ENCODE measurements at regions not wholly inside any gene's neighbourhood (a gene's known extent, or its start where the extent isn't known, plus 50 kb on each side); places are given as distances from the start of the nearest gene placed in this dataset.
A peak's percentile ranks its signal among the peaks of the same experiment; 100 is the strongest.

DNA sequence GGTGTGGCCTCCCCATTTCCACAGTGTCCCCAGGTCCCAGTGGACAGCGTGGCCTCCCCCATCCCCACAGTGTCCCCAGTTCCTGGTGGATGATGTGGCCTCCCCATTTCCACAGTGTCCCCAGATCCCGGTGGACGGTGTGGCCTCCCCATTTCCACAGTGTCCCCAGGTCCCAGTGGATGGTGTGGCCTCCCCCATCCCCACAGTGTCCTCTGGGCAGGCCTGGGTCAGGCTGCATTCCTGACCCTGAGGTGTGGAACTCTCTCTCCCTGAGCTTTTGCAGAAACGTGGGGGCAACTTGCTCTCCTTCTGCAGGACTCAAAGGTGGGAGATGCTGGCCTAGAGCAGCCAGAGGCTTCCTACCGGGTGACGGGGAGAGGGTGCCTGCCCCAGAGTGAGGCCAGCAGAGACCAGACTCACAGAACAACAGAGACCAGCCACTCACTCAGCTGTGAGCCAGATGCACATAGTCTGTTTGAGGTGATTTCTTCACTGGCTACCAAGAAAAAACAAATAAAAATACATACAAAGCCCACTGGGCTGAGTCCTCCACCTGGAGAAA, 85.8 kb upstream of the FGF3 start:
- Histone ChIP-seq H3K9ac (ENCODE audit: low read length) (no peak overlapping the region), H3K27me3 (ENCODE audit: low read length) (no peaks in the 10 kb centered on the region), H3K4me2 (ENCODE audit: low read depth, low read length, poor library complexity, severe bottlenecking) (no peak overlapping the region)

DNA sequence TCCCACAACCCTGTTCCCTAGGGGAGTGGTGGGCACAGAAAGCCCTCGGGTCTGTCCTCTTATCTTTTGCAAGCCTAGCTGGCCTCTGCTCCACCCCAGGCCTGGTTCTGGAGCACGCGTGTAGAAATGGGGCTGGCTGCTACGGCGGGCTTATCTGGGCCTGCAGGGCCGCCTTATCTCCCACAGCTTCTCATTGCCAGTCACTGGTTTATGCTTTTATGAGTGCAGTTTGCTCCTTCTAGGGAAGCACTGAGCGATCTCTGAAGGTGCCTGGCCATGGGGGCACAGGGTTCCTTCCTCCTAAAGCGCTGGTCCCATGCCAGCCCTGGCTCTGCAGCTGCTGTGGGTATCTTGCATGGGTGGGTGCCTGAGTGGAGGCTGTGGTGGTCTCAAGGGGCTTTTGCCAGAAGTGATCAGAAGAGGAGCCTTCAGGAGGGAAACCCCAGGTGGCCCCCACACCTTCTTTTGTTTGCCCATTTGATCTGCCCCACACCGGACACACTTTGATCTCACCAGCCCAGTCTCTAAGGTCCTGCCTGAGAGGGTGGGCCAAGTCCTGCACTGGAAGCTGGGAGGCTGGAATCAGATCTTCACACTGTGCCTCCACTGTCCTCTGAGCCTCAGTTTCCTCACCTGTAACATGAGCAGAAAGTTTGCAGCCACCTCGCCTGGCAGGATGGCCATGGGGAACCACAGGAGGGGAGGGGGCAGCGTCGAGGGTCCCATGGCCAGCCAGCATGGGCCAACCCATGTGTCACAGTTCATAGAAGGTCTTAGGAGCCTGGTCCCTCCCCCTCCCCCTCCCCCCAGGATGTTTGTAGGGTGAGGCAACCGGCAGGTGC, 86.6 kb upstream of the FGF3 start:
- H3K27ac ChIP-seq (ENCODE audit: low read length): no peak overlapping the region
- H3K9me3 ChIP-seq (ENCODE audit: low read length): no peaks in the 10 kb centered on the region
- H3K4me2 ChIP-seq (ENCODE audit: low read depth, low read length, poor library complexity, severe bottlenecking): no peak overlapping the region
- DNase-seq: no peak
- no peaks in the 10 kb centered on the region for H3K9me2 ChIP-seq (replicated peaks; ENCODE audit: insufficient read depth, low read length)
- no peaks in the 10 kb centered on the region for H4K20me1 ChIP-seq (ENCODE audit: insufficient read depth, low read depth, low read length)
- H3K4me3 ChIP-seq (ENCODE audit: low read length): no peak overlapping the region
- H3K9ac ChIP-seq (ENCODE audit: low read length): no peak overlapping the region
- H3K36me3 ChIP-seq (ENCODE audit: insufficient read depth, low read length): no peaks in the 10 kb centered on the region
- H3K79me2 ChIP-seq (ENCODE audit: low read length): no peaks in the 10 kb centered on the region
- no peaks in the 10 kb centered on the region for H3K4me1 ChIP-seq (ENCODE audit: low read length)
- H3K27me3 ChIP-seq (ENCODE audit: low read length): no peaks in the 10 kb centered on the region
- H2AFZ ChIP-seq (ENCODE audit: low read length): no peak overlapping the region

More for the DNA sequence above, 85.8 kb upstream of the FGF3 start:
- no peak for DNase-seq
- H3K9me2 ChIP-seq (replicated peaks; ENCODE audit: insufficient read depth, low read length): no peaks in the 10 kb centered on the region
- no peaks in the 10 kb centered on the region for H3K79me2 ChIP-seq (ENCODE audit: low read length)
- no peak overlapping the region for H2AFZ ChIP-seq (ENCODE audit: low read length)
- H3K9me3 ChIP-seq (ENCODE audit: low read length): no peaks in the 10 kb centered on the region
- no peaks in the 10 kb centered on the region for H3K4me1 ChIP-seq (ENCODE audit: low read length)
- no peaks in the 10 kb centered on the region for H3K36me3 ChIP-seq (ENCODE audit: insufficient read depth, low read length)
- H3K27ac ChIP-seq (ENCODE audit: low read length): no peak overlapping the region
- H3K4me3 ChIP-seq (ENCODE audit: low read length): no peak overlapping the region
- H4K20me1 ChIP-seq (ENCODE audit: insufficient read depth, low read depth, low read length): no peaks in the 10 kb centered on the region

DNA sequence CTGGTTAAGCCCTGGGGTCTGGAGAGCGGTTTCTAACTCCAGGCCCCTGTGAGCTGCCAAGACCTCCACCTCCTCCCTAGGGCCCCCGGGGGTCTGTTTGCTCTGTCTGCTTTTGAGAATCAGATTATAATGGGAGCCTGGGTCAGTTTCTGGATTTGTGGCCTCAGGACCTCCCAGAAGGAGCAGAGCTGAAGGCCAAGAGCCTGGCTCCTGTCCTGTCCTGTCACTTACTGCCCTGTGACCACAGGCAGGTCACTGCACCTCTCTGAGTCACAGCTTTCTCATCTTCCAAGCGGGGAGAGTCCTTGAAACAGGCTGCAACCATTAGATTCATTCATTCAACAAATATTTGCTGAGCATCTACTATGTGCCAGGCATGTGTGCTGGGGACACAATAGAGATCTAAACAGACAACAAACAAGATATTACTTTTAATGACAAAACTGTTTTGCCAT, 87.3 kb upstream of the FGF3 start:
- H3K9me3 ChIP-seq (ENCODE audit: low read length): no peaks in the 10 kb centered on the region
- DNase-seq: no peak
- H3K27ac ChIP-seq (ENCODE audit: low read length): no peak overlapping the region
- H3K9ac ChIP-seq (ENCODE audit: low read length): no peak overlapping the region
- no peaks in the 10 kb centered on the region for H3K9me2 ChIP-seq (replicated peaks; ENCODE audit: insufficient read depth, low read length)
- H3K27me3 ChIP-seq (ENCODE audit: low read length): no peaks in the 10 kb centered on the region
- H3K4me2 ChIP-seq (ENCODE audit: low read depth, low read length, poor library complexity, severe bottlenecking): no peak overlapping the region
- no peak overlapping the region for H3K4me3 ChIP-seq (ENCODE audit: low read length)
- no peaks in the 10 kb centered on the region for H3K4me1 ChIP-seq (ENCODE audit: low read length)
- no peaks in the 10 kb centered on the region for H4K20me1 ChIP-seq (ENCODE audit: insufficient read depth, low read depth, low read length)
- no peaks in the 10 kb centered on the region for H3K79me2 ChIP-seq (ENCODE audit: low read length)
- no peaks in the 10 kb centered on the region for H3K36me3 ChIP-seq (ENCODE audit: insufficient read depth, low read length)
- H2AFZ ChIP-seq (ENCODE audit: low read length): no peak overlapping the region

DNA sequence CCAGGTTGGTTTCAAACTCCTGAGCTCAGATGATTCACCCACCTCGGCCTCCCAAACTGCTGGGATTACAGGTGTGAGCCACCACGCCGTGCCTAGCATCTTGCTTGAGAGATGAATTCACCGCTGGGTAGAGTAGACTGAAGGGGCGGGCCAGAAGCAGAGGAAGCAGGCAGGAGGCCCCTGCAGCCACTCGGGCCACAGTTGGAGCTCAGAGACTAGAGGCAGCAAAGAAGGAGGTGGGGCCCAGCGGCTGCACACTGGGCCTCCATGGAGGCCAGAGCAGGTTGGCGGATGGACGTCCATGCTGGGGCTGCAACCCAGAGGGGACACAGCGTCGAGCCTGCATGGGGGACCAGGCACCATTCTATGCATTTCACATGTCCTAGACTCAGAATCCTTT, 88.4 kb upstream of the FGF3 start:
- no peaks in the 10 kb centered on the region for H3K79me2 ChIP-seq (ENCODE audit: low read length)
- no peak overlapping the region for H2AFZ ChIP-seq (ENCODE audit: low read length)
- H3K4me2 ChIP-seq (ENCODE audit: low read depth, low read length, poor library complexity, severe bottlenecking): no peak overlapping the region
- DNase-seq: no peak
- no peaks in the 10 kb centered on the region for H3K9me2 ChIP-seq (replicated peaks; ENCODE audit: insufficient read depth, low read length)
- no peak overlapping the region for H3K9ac ChIP-seq (ENCODE audit: low read length)
- H3K27me3 ChIP-seq (ENCODE audit: low read length): no peaks in the 10 kb centered on the region
- no peaks in the 10 kb centered on the region for H3K4me1 ChIP-seq (ENCODE audit: low read length)
- no peaks in the 10 kb centered on the region for H4K20me1 ChIP-seq (ENCODE audit: insufficient read depth, low read depth, low read length)
- no peaks in the 10 kb centered on the region for H3K9me3 ChIP-seq (ENCODE audit: low read length)
- no peak overlapping the region for H3K27ac ChIP-seq (ENCODE audit: low read length)
- no peak overlapping the region for H3K4me3 ChIP-seq (ENCODE audit: low read length)
- H3K36me3 ChIP-seq (ENCODE audit: insufficient read depth, low read length): no peaks in the 10 kb centered on the region

DNA sequence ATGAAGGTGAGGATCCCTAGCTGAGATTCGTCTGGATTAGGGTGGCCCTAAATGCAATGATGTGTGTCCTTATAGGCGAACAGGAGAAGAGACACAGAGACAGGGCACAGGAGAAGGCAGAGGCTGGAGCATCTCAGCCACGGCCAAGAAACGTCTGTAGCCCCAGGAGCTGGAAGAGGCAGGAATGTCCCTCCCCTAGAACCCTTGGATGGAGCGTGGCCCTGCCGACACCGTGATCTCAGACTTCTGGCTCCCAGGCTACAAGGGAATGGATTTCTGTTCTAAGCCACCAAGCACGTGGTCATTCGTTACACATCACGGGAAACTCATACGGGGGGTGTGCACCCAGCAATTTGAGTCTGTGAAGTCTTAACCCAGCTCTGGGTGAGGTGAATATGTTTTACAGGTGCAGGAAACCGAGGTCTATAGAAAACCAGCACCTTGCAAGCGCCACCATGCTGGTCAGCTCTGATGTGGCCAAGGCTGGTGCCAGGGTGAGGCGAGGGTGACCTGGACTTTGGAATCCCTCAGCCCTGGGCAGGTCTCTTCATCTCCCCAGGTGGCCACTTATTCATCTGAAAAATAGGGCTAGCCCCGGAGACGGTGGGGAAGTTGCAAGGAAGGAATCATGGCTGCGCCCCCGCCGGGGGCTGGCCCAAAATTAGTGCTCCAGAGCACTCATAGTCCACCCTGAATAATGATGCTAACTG, 89.5 kb upstream of the FGF3 start:
- no peak for DNase-seq
- H3K4me1 ChIP-seq (ENCODE audit: low read length): no peaks in the 10 kb centered on the region
- H3K9ac ChIP-seq (ENCODE audit: low read length): no peak overlapping the region
- no peak overlapping the region for H3K4me3 ChIP-seq (ENCODE audit: low read length)
- no peaks in the 10 kb centered on the region for H3K9me3 ChIP-seq (ENCODE audit: low read length)
- H3K4me2 ChIP-seq (ENCODE audit: low read depth, low read length, poor library complexity, severe bottlenecking): no peak overlapping the region
- no peaks in the 10 kb centered on the region for H3K79me2 ChIP-seq (ENCODE audit: low read length)
- H4K20me1 ChIP-seq (ENCODE audit: insufficient read depth, low read depth, low read length): no peaks in the 10 kb centered on the region
- H3K36me3 ChIP-seq (ENCODE audit: insufficient read depth, low read length): no peaks in the 10 kb centered on the region
- no peaks in the 10 kb centered on the region for H3K9me2 ChIP-seq (replicated peaks; ENCODE audit: insufficient read depth, low read length)
- H3K27ac ChIP-seq (ENCODE audit: low read length): no peak overlapping the region
- H3K27me3 ChIP-seq (ENCODE audit: low read length): no peaks in the 10 kb centered on the region
- no peak overlapping the region for H2AFZ ChIP-seq (ENCODE audit: low read length)

DNA sequence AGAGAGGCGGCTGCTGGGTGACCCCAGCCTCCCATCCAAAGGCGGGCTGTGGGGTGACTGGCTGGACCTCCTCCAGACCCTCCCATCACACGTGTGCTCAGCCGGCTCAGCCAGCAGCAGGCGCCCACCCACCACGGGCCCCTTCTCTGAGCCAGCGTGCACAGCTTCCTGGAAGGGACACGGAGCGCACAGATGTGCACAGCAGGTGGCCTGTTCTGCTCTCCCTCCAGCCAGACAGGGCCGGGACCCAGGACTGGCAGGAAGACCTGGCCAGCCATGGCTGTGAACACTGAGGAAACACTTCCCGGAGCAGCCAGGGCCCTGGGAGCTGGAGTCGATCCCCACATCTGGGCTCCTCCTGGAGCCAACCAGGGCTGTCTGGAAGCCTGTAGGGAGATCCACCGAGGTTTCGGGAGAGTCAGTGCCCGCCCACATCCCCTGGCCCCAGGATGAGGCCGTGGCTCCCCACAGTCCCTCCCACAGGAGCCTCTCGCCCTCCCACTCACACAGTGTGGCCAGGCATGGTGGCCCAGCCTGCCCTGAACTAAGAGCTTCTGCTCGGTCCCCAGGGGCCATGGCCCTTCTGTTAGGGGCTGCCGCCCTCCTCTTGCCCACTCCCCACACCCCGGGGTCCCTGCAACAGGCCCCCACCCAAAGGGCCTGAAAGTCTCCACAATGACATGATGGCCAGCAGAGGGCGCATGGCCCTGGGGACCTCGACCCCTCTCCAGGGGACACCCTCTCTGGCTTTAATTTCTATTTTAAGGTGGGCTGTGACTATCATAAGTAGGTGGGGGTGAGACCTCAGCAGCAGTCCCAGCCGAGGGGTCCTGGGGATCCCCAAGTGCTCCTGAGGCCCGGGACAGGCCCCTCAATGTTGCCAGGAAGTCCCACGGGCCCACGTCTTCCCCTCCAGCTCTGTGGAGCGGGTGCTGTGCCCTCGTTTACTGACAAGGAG, 90.6 kb upstream of the FGF3 start:
- no peak overlapping the region for H3K27ac ChIP-seq (ENCODE audit: low read length)
- H2AFZ ChIP-seq (ENCODE audit: low read length): no peak overlapping the region
- peak; percentile 51 for DNase-seq
- no peaks in the 10 kb centered on the region for H3K27me3 ChIP-seq (ENCODE audit: low read length)
- no peak overlapping the region for H3K4me3 ChIP-seq (ENCODE audit: low read length)
- no peak overlapping the region for H3K9ac ChIP-seq (ENCODE audit: low read length)
- no peaks in the 10 kb centered on the region for H3K9me3 ChIP-seq (ENCODE audit: low read length)
- no peaks in the 10 kb centered on the region for H3K9me2 ChIP-seq (replicated peaks; ENCODE audit: insufficient read depth, low read length)
- H3K36me3 ChIP-seq (ENCODE audit: insufficient read depth, low read length): no peaks in the 10 kb centered on the region
- no peaks in the 10 kb centered on the region for H4K20me1 ChIP-seq (ENCODE audit: insufficient read depth, low read depth, low read length)
- H3K79me2 ChIP-seq (ENCODE audit: low read length): no peaks in the 10 kb centered on the region
- H3K4me1 ChIP-seq (ENCODE audit: low read length): no peaks in the 10 kb centered on the region
- H3K4me2 ChIP-seq (ENCODE audit: low read depth, low read length, poor library complexity, severe bottlenecking): no peak overlapping the region

DNA sequence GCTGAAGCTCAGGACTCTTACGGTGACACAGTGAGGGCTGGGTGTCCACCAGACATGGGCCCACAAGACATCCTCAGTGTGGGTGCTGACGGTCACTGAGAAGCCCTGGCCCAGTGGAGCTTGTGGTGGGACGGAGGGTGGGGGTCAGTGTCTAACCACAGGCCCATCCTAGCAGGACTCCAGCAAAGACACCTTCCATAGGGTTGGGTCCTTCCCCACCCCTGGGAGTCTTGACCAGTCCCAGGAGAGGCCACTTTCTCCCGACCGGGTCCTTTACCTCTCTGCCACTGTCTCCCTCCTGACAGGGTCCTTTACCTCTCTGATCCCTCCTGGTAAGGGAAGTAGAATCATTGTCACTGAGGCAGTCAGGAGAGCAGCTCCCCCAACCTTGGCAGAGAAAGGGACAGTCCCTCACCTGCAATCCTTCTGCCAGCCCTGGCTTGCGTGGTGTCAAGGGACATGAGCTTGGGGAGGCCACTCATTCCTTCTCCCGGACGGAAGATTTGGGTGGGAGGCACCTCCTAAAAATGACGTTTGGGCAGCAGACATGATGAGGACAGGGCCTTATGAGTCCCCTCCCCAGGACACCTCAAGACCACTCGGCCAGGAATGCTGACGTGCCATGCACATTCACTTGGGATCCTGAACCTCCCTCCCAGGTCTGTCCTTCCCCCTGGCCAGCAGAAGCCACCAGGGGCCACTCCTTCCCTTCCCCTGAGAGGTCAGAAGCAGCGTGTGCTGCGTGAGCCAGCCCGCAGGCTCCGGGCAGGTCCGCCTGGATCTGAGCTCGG, 91.5 kb upstream of the FGF3 start:
- no peak overlapping the region for H3K4me2 ChIP-seq (ENCODE audit: low read depth, low read length, poor library complexity, severe bottlenecking)
- H3K4me3 ChIP-seq (ENCODE audit: low read length): no peak overlapping the region
- no peak overlapping the region for H3K9ac ChIP-seq (ENCODE audit: low read length)
- H2AFZ ChIP-seq (ENCODE audit: low read length): no peak overlapping the region
- no peak overlapping the region for H3K27ac ChIP-seq (ENCODE audit: low read length)
- no peaks in the 10 kb centered on the region for H3K27me3 ChIP-seq (ENCODE audit: low read length)
- no peaks in the 10 kb centered on the region for H4K20me1 ChIP-seq (ENCODE audit: insufficient read depth, low read depth, low read length)
- no peaks in the 10 kb centered on the region for H3K9me2 ChIP-seq (replicated peaks; ENCODE audit: insufficient read depth, low read length)
- H3K79me2 ChIP-seq (ENCODE audit: low read length): no peaks in the 10 kb centered on the region
- no peaks in the 10 kb centered on the region for H3K36me3 ChIP-seq (ENCODE audit: insufficient read depth, low read length)
- no peak for DNase-seq
- no peaks in the 10 kb centered on the region for H3K9me3 ChIP-seq (ENCODE audit: low read length)
- H3K4me1 ChIP-seq (ENCODE audit: low read length): no peaks in the 10 kb centered on the region
